ENCODE measurements at regions not wholly inside any gene's neighbourhood (a gene's known extent, or its start where the extent isn't known, plus 50 kb on each side); places are given as distances from the start of the nearest gene placed in this dataset.
"Not testable (repeated sequence)": the region's sequence is repeated elsewhere in the genome, so short reads cannot be mapped to it uniquely, and the experiment has no call there.

DNA sequence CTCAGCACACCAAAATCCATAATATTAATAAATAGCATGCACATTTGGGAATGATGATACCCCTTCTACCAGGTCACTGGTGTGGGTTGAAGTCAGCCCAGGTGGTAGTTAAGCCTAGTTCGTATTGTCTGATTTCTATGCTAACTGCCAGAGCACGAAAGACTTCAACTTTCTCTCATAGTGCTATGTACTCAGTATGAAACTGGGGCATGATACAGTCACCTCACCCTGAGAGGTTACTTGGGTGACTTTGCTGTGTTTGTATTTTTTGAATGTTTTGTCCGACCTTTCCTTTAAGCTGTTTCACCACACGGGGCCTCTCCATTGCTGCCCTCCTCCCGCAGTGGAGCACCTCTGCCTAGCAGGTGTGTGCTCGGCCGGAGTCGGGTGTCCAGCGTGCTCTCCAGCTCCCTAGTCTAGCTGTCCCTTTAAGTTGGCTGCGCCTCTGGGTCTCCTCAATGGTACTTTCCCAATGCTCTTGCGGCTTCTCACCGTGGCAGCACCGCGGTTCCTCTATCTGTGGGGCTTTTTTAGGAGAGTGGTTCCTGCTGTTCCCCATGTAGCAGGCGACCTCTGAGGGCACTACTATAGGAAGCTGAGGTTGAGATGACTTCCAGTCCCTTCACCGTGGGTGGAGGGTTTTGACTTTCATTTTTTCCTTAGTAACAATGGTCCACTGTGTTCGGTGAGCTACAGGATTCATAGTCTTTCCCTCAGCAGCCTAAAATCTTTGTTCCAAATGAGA, 524.0 kb upstream of the PFKP start:
- DNase-seq (ENCODE audit: low read depth) = no peak
- H3K4me3 ChIP-seq (ENCODE audit: low read length) = no peak overlapping the region
- TF ChIP-seq, protein P1, sequence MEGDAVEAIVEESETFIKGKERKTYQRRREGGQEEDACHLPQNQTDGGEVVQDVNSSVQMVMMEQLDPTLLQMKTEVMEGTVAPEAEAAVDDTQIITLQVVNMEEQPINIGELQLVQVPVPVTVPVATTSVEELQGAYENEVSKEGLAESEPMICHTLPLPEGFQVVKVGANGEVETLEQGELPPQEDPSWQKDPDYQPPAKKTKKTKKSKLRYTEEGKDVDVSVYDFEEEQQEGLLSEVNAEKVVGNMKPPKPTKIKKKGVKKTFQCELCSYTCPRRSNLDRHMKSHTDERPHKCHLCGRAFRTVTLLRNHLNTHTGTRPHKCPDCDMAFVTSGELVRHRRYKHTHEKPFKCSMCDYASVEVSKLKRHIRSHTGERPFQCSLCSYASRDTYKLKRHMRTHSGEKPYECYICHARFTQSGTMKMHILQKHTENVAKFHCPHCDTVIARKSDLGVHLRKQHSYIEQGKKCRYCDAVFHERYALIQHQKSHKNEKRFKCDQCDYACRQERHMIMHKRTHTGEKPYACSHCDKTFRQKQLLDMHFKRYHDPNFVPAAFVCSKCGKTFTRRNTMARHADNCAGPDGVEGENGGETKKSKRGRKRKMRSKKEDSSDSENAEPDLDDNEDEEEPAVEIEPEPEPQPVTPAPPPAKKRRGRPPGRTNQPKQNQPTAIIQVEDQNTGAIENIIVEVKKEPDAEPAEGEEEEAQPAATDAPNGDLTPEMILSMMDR (conservative IDR thresholded peaks at IDR 0.05; ENCODE audit: low read length) = no peak

DNA sequence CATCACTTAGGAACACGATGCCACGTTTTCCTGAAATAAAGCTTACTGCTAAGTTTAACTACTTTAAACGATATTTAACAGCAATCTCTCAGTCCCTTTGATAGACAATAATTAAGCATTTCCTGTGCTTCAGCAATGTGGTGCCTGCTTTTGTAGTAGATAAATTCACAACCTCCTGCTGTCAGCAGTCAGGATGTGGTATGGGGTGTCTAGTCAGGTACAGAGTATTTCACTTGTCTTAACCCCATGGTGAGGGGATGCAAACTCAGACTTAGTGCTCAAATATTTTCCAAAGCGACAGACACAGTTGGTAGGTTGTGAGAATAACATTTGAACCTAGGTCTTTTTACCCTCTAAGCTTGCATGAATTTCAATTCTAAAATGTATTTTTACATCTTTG, 526.2 kb upstream of the PFKP start:
- H3K4me3 ChIP-seq (ENCODE audit: low read length) = no peak overlapping the region
- TF ChIP-seq, protein P1 (conservative IDR thresholded peaks at IDR 0.05; ENCODE audit: low read length) = no peak
- DNase-seq (ENCODE audit: low read depth) = no peak

GRCh38 chr10:2529945-2530344, 537.4 kb upstream of the PFKP start:
- TF ChIP-seq, protein P1 (conservative IDR thresholded peaks at IDR 0.05; ENCODE audit: low read length) = no peak
- H3K4me3 ChIP-seq (ENCODE audit: low read length) = no peak overlapping the region
- DNase-seq (ENCODE audit: low read depth) = no peak

DNA sequence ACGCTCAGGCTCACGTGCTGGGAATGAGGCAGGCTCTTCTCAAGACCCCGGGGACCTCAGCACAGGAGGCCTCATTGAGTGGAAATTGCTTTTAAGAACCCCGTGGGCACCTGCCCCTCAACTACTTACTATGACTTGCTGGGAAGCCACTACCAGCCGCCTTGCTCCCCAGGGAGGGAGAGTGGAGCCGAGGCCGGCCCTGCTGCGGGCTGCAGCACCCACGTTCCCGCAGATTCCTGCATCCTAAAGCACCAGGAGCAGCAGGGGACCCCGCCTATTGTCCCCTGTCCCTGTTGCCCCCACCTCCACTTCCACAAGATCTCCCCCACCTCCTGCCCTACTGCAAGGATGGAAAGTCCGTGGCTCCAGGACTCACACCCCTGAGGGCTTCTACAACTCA, 541.6 kb upstream of the PFKP start:
- no peak for DNase-seq (ENCODE audit: low read depth)
- TF ChIP-seq, protein P1 (conservative IDR thresholded peaks at IDR 0.05; ENCODE audit: low read length) = no peak
- no peak overlapping the region for H3K4me3 ChIP-seq (ENCODE audit: low read length)

DNA sequence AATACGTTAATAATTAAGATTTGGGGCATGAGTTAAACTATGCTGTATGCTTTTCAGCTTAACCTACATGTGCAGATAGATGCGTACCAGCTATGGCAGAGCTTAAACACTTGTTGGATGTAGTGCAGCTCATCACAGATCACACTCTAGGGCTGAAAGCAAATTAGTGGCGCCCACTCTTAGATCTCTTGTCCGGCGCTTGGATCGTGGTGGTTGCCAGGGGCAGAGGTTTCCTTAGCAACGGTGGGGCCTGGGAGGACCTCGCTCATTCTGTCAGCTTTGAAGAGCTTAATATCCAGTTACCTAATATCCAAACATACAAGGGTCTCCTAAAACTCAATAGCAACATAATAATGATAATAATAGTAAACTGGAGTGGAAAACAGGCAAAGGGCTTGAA, 548.2 kb upstream of the PFKP start:
- DNase-seq (ENCODE audit: low read depth) = no peak
- TF ChIP-seq, protein P1 (conservative IDR thresholded peaks at IDR 0.05; ENCODE audit: low read length) = no peak
- no peak overlapping the region for H3K4me3 ChIP-seq (ENCODE audit: low read length)

DNA sequence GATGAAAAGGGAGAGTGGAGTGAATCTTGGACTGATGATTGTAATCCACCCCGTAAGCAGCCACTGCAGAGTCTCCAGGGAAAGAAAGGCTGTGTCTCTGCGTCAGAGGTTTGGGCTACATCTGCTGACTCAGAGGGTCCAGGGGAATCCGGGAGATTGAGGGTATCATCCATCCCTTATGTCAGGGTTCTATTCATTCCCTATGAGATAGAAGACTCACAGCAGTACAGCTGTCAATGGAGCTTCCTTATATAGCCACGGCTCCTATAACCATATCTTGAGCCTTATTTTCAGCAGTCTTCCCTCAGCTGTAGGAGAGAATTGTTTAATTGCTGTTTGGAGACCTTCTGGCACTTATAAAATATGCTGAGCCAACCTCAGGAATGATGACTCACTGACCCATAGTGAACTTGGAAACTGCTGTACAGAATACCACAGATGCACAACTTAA, 558.2 kb upstream of the PFKP start:
- H3K4me3 ChIP-seq (ENCODE audit: low read length) = no peak overlapping the region
- TF ChIP-seq, protein P1 (conservative IDR thresholded peaks at IDR 0.05; ENCODE audit: low read length) = no peak
- peak; percentile 34 for DNase-seq (ENCODE audit: low read depth)

- DNase-seq (ENCODE audit: low read depth) = not testable (repeated sequence)
These were observed 565.9 kb upstream of the PFKP start for GRCh38 chr10:2501366-2501940.

More at GRCh38 chr10:2501366-2501940, 565.9 kb upstream of the PFKP start:
- H3K4me3 ChIP-seq (ENCODE audit: low read length) = not testable (repeated sequence)

All from AG10803 (cell line).